Activated CD4-positive, alpha-beta T cell treated with anti-CD3 and anti-CD28 coated beads, Interleukin-2, amount 10 ng/mL, durations not matched to agents 24 days and 14 days (primary cell): ENCODE measurements at regions not wholly inside any gene's neighbourhood (a gene's known extent, or its start where the extent isn't known, plus 50 kb on each side); places are given as distances from the start of the nearest gene placed in this dataset.

ENCODE experiments used
- DNase-seq: peaks from one replicate; pipeline ENCODE4 v3.0.0; 2022
- H3K27ac Mint-ChIP-seq: one replicate; pipeline ENCODE4 v1.8.0; 2022; ENCODE audit warnings: mild to moderate bottlenecking, mixed read lengths
- H3K27me3 Mint-ChIP-seq: one replicate; pipeline ENCODE4 v1.8.0; 2022; ENCODE audit warnings: mixed read lengths
- H3K36me3 Mint-ChIP-seq: one replicate; pipeline ENCODE4 v1.8.0; 2022; ENCODE audit warnings: low read depth, mild to moderate bottlenecking, mixed read lengths
- H3K4me1 Mint-ChIP-seq: one replicate; pipeline ENCODE4 v1.8.0; 2021; ENCODE audit warnings: mixed read lengths
- H3K4me3 Mint-ChIP-seq: one replicate; pipeline ENCODE4 v1.8.0; 2022; ENCODE audit warnings: mild to moderate bottlenecking, moderate library complexity, mixed read lengths
- H3K9me3 Mint-ChIP-seq: one replicate; pipeline ENCODE4 v1.8.0; 2021; ENCODE audit warnings: mixed read lengths
- intact Hi-C: fragments of 100-400 bp; cut with micrococcal nuclease; formaldehyde crosslinking; loops from one replicate; pipeline ENCODE4 v1.15.1; 2023

DNA sequence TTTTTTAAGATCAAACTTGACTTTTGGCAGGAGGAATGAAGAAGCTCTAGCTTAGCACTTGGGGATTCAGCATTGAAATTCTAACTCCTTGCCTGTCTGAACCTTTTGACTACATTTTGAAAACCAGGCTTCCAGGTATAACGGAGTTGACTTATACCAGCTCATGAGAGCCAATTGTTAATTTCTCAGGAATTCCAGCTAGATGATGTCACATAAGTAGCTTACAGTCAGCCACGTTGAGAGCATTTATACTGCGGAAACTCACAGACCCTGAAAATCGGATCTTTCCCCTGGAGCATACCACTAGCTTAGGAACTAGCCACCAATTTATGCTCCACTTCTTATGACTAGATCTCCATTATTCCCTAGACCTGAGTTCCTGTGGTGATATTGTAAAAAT, 321.4 kb upstream of the DPH6 start:
- H3K27ac Mint-ChIP-seq: no peak overlapping the region
- no peak overlapping the region for H3K4me3 Mint-ChIP-seq
- no peak for DNase-seq
- no peaks in the 10 kb centered on the region for H3K36me3 Mint-ChIP-seq
- intact Hi-C loops: no loop called here
- no peaks in the 10 kb centered on the region for H3K27me3 Mint-ChIP-seq
- H3K4me1 Mint-ChIP-seq: no peaks in the 10 kb centered on the region
- H3K9me3 Mint-ChIP-seq: no peaks in the 10 kb centered on the region

DNA sequence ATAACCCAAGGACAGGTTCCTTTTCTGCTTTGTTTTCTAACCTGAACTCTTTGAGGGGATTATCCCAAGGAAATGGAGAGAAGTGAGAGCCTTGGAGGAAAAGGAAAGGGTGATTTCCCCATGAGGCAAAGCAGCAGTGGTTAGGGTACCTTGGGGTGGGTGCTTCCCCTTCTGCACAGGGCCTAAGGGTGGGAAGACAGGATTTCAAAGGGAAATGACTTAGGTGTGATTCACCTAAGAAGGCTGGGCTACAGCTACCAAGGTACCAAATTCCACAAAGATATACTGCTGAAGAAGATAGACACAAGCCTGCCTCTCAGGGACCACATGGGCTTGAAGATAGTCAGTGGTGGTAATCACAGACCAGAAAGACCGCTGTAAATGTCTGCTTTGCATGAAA, 325.3 kb upstream of the DPH6 start:
- Mint-ChIP-seq H3K27me3 (no peaks in the 10 kb centered on the region), H3K4me3 (no peak overlapping the region), H3K4me1 (no peaks in the 10 kb centered on the region), H3K27ac (no peak overlapping the region), H3K36me3 (no peaks in the 10 kb centered on the region), H3K9me3 (no peaks in the 10 kb centered on the region)
- no peak for DNase-seq
- intact Hi-C loops: no loop called here

DNA sequence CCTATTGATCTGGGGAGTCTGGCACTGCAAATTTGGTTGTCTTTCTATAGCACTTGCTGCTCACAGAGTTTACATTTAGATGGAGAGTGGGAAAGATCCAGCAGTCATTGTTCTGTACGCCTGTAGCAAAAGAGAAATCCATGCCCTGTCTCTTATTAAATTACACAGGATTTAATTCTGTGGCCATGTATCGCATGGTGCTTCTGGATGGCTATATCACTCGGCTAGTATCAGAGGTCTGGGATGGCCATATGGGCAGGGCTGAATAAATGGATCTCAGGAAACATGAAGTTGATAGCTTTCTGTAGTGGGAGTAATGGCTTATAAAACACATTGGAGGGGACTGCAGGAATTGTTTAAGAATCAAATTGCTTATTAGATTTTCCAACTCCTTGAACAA, 325.8 kb upstream of the DPH6 start:
- no peaks in the 10 kb centered on the region for H3K36me3 Mint-ChIP-seq
- no peaks in the 10 kb centered on the region for H3K27me3 Mint-ChIP-seq
- DNase-seq: no peak
- H3K9me3 Mint-ChIP-seq: no peaks in the 10 kb centered on the region
- H3K4me1 Mint-ChIP-seq: no peaks in the 10 kb centered on the region
- H3K27ac Mint-ChIP-seq: no peak overlapping the region
- no peak overlapping the region for H3K4me3 Mint-ChIP-seq
- intact Hi-C loops: no loop called here

DNA sequence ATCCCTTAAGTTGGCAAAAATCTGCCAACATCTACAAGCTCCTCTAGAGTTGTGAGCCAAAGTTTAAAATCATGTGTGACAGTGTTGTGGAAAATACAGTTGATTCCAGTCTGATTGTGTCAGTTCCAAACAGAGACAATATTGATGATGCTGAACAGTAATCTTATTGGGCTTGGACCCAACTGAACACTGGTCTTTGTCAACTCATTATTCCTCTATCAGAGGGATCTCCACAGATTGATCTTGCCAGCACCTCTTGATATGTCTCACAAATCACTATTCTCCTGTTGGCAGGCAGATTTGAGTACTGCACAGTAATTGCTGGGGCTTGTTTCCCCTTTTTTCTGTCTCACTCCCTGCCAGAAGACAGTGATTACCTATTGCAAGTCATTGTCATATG, 326.6 kb upstream of the DPH6 start:
- Mint-ChIP-seq H3K4me3 (no peak overlapping the region), H3K4me1 (no peaks in the 10 kb centered on the region), H3K36me3 (no peaks in the 10 kb centered on the region), H3K9me3 (no peaks in the 10 kb centered on the region), H3K27ac (no peak overlapping the region), H3K27me3 (no peaks in the 10 kb centered on the region)
- intact Hi-C loops: no loop called here
- DNase-seq: no peak

DNA sequence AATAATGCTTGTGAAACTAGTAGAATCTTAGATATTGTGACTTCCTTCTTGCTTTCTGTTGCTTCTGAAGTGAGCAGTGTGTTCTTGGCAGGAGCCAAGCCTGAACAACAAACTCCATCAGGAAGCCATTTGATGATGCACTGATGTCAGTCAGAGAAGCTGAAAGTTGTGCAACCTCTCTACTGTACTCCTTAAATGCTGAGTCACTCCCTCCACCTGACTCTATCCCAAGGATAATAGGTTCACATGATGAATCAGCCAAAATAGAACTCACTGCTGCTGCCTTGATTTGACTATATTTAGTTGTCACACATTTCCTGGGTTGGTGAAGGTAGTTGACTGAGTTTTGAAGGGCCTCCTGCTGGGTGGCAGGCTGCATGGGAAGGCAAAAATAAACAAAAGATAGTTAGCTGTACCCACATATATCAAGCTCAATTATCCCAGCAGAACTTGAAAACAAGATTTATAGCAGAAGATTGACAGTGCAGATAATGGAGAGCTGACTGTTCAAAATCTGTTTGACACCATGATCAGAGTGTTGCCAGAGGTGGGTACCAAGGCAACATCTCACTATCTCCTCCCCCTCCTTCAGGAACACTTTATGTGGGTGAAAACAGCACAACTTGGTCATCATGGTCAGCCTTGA, 328.4 kb upstream of the DPH6 start:
- DNase-seq: no peak
- H3K27me3 Mint-ChIP-seq: no peaks in the 10 kb centered on the region
- no peaks in the 10 kb centered on the region for H3K36me3 Mint-ChIP-seq
- H3K4me3 Mint-ChIP-seq: no peak overlapping the region
- H3K9me3 Mint-ChIP-seq: peaks cover 3% of the 10 kb centered on the region
- intact Hi-C loops: no loop called here
- H3K4me1 Mint-ChIP-seq: no peaks in the 10 kb centered on the region
- H3K27ac Mint-ChIP-seq: no peak overlapping the region

DNA sequence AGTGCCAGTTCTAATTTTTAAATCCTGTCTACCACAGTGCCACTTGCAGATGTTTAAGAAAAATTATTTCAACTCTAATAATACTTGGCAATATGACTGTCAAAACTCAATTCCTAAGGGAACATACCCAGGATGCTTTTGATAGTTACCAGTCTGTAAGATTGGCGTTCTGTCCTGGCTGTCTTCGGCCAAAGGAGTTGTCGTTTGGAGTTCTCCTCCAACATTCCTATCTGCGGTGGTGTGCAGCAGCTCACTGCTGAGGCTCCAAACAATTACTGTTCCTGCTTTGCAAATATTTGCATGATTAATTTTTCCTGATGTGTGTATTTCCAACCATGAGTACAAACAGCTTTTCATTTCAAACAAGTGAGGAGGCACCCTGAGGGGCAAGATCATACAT, 330.8 kb upstream of the DPH6 start:
- H3K36me3 Mint-ChIP-seq: no peaks in the 10 kb centered on the region
- intact Hi-C loops: no loop called here
- no peaks in the 10 kb centered on the region for H3K4me1 Mint-ChIP-seq
- no peak overlapping the region for H3K27ac Mint-ChIP-seq
- H3K27me3 Mint-ChIP-seq: no peaks in the 10 kb centered on the region
- H3K9me3 Mint-ChIP-seq: peaks cover 3% of the 10 kb centered on the region
- DNase-seq: no peak
- no peak overlapping the region for H3K4me3 Mint-ChIP-seq

DNA sequence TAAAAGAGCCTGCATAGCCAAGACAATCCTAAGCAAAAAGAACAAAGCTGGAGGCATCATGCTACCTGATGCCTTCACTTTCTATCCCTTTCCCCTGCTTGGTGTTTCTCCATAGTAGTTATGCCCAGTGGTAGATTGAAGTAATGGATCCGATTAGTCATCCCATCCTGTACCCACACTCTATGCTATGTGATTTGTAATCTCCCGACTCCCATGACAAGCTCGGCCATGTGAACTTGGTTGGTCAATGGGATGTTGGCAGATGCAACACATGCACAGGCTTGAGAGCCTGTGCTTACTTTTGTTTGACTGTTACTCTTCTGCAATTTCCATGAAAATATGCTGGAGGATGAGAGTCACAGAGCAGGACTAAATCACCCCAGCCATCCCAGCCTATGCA, 334.9 kb upstream of the DPH6 start:
- H3K9me3 Mint-ChIP-seq: peaks cover 3% of the 10 kb centered on the region
- H3K27me3 Mint-ChIP-seq: no peaks in the 10 kb centered on the region
- no peak for DNase-seq
- intact Hi-C loops: no loop called here
- no peaks in the 10 kb centered on the region for H3K36me3 Mint-ChIP-seq
- H3K27ac Mint-ChIP-seq: no peak overlapping the region
- H3K4me3 Mint-ChIP-seq: no peak overlapping the region
- H3K4me1 Mint-ChIP-seq: no peaks in the 10 kb centered on the region

DNA sequence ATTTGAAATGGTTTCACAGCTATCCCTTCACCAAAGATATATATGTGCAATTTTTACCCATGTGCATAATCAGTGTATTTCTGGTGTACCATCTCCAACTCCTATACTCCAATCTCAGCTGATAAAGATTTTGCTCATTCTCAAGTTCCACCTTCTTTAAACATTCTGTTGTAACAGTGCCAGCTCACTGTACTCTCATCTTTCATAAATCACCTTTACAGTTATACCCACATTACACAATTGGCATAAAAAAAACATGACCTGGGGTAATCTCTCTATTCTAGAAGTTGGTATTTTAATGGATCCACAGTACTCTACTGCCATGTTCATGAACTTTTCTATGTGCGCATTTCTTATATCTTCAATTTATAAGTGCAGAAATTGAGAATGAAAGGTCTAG, 339.9 kb upstream of the DPH6 start:
- intact Hi-C loops: no loop called here

DNA sequence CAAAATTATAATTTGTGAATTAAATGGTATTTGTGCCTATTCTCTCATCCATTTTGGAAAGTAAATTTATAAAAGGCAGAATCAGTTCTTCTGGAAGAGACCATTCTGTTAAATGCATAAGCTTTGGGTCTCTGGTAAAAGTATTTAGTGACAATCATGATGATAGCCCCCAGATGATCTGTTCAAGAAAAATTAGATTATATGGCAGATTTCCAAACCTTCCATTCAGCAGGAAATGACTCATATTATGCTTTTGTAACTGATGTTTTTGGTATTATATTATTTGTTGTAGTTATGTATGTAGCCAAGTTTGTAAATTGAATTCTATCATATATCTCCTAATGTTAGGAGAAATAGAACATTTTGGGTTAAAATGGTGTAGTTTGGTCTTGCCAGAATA, 340.8 kb upstream of the DPH6 start:
- intact Hi-C loops: no loop called here
- Mint-ChIP-seq H3K4me3 (no peak overlapping the region), H3K36me3 (no peaks in the 10 kb centered on the region), H3K4me1 (no peaks in the 10 kb centered on the region), H3K9me3 (no peaks in the 10 kb centered on the region), H3K27ac (no peak overlapping the region), H3K27me3 (no peaks in the 10 kb centered on the region)
- no peak for DNase-seq

More for the DNA sequence above, 339.9 kb upstream of the DPH6 start:
- H3K9me3 Mint-ChIP-seq: no peaks in the 10 kb centered on the region
- no peak overlapping the region for H3K4me3 Mint-ChIP-seq
- no peak overlapping the region for H3K27ac Mint-ChIP-seq
- no peaks in the 10 kb centered on the region for H3K36me3 Mint-ChIP-seq
- H3K27me3 Mint-ChIP-seq: no peaks in the 10 kb centered on the region
- DNase-seq: no peak
- no peaks in the 10 kb centered on the region for H3K4me1 Mint-ChIP-seq

DNA sequence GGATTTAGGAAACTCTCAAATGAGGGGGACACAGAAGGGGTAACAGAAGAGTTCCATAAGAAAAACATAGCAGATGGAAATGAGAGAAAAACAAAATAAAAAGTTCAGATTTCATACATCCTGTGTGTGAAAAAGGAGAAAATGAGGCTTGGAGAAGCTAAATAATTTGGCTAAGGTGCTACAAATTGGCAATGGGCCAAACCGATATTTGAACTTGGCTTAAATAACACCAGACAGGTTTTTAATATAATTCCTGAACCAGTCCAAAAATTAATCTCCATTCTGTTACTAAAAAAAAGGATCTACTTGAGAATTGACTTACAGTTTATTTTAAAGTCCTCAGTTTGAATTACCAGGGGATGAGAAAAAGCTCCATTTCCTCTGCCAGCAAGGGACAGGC, 342.9 kb upstream of the DPH6 start:
- Mint-ChIP-seq H3K4me3 (no peak overlapping the region), H3K27me3 (no peaks in the 10 kb centered on the region), H3K36me3 (no peaks in the 10 kb centered on the region), H3K4me1 (no peaks in the 10 kb centered on the region), H3K27ac (no peak overlapping the region), H3K9me3 (no peaks in the 10 kb centered on the region)
- intact Hi-C loops: no loop called here
- DNase-seq: no peak

DNA sequence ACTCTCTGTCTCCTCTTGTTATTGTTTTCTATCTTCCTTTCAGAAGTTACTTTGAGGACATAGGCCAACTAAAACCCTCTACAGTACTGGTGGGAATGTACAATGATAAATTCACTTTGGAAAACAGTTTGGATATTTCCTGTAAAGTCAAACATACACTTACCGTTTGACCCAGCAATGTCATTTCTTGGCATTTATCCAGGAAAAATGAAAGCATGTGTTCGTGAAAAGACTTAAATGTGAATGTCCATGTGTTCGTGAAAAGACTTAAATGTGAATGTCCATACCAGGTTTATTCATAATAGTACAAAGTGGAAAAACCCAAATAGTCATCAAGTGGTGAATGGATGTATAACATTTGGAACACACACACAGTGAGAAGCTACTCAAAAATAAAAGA, 361.5 kb upstream of the DPH6 start:
- Mint-ChIP-seq H3K4me1 (no peaks in the 10 kb centered on the region), H3K27me3 (no peaks in the 10 kb centered on the region), H3K27ac (no peak overlapping the region), H3K4me3 (no peak overlapping the region), H3K36me3 (no peaks in the 10 kb centered on the region), H3K9me3 (peaks cover 3% of the 10 kb centered on the region)
- intact Hi-C loops: no loop called here
- no peak for DNase-seq

DNA sequence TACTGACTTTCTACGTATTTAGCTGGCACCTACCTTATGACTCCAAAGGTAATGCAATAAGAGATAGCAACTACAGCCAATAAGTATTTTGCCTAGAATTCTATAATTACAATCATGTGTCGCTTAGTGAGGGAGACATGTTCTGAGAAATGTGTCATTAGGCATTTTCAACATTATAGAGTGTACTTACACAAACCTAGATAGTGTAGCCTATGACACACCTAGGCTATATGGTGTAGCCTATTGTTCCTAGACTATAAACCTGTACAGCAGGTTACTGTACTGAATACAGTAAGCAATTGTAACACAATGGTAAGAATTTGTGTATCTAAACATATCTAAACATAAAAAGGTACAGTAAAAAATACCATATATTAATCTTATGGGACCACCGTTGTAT, 363.4 kb upstream of the DPH6 start:
- no peak overlapping the region for H3K27ac Mint-ChIP-seq
- H3K4me3 Mint-ChIP-seq: no peak overlapping the region
- no peak for DNase-seq
- H3K9me3 Mint-ChIP-seq: peaks cover 3% of the 10 kb centered on the region
- no peaks in the 10 kb centered on the region for H3K36me3 Mint-ChIP-seq
- no peaks in the 10 kb centered on the region for H3K27me3 Mint-ChIP-seq
- no peaks in the 10 kb centered on the region for H3K4me1 Mint-ChIP-seq
- intact Hi-C loops: no loop called here

DNA sequence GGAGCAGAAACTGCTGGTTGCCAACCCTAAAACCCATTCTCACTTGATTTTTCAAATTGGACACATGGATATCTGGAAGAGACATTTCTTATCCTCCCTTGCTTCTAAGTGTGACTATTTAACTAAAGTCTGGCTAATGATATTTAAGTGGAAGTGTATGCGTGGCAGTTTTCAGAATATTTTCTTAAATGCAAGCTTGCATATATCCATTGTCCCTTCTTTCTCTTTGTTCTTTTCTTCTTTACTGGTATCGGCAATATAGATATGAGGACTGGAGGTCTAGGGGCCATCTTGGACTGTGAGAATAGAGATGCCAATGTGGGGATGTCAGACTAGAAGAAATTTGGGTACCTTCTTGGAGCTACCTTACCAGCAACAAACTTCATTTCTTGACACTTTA, 364.3 kb upstream of the DPH6 start:
- intact Hi-C loops: no loop called here
- H3K36me3 Mint-ChIP-seq: no peaks in the 10 kb centered on the region
- H3K4me1 Mint-ChIP-seq: no peaks in the 10 kb centered on the region
- no peak for DNase-seq
- H3K27me3 Mint-ChIP-seq: no peaks in the 10 kb centered on the region
- peaks cover 3% of the 10 kb centered on the region for H3K9me3 Mint-ChIP-seq
- H3K4me3 Mint-ChIP-seq: no peak overlapping the region
- H3K27ac Mint-ChIP-seq: no peak overlapping the region

DNA sequence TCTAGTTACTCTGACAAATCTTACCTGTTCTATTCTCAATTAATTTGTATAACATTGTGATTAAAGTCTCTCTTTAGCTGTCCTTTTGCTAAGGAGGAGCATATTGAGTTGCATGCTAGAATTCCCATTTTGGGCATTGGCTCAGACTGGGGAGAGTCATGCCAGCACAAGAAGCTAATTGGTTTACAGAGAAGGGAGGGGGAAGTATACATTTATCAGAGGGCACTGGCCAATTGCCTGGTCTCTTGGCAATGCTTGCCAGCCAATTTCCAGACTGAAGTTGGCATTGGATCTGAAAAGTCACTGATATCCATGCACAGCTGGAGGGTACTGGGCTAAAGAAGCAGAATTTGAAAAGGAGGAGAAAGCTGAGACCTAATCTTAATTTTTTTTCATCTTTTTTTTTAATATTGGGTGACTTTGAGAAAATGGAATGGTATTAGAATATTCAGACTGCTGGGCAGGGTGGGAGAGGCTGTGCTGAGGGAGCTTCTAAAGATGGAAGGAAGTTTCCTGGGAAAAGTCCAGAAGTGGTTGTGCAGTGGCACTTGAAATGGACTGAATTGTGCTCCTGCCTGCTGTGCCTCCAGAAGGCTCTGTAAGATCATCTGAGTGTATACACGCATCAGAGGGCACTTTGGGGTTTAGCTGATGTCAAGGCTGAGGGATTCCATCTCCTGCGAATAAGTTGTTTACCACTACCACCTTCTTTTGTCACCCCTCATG, 365.2 kb upstream of the DPH6 start:
- intact Hi-C loops: no loop called here
- H3K4me1 Mint-ChIP-seq: no peaks in the 10 kb centered on the region
- H3K9me3 Mint-ChIP-seq: peaks cover 3% of the 10 kb centered on the region
- no peak overlapping the region for H3K4me3 Mint-ChIP-seq
- no peaks in the 10 kb centered on the region for H3K36me3 Mint-ChIP-seq
- no peaks in the 10 kb centered on the region for H3K27me3 Mint-ChIP-seq
- H3K27ac Mint-ChIP-seq: no peak overlapping the region
- DNase-seq: no peak

DNA sequence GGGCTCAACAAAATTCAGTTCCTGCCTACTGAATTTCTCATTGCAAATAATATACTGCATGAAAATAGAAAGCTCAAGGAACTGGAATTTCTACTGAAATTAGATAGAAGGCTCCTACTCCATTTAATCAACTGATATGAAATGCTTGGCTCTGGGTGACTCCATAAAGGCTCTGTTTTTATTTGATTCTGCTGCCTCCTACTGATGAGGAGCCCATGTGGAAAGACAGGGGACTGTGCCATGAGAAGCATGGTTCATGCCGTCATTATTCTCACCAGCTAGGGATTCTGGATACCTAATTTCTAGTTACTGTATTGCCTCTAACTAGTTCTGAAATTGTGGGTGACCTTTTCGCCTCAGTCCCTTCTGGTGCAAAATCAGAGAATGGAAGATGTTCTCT, 366.2 kb upstream of the DPH6 start:
- Mint-ChIP-seq H3K27ac (no peak overlapping the region), H3K27me3 (no peaks in the 10 kb centered on the region), H3K4me1 (no peaks in the 10 kb centered on the region), H3K9me3 (peaks cover 3% of the 10 kb centered on the region), H3K4me3 (no peak overlapping the region), H3K36me3 (no peaks in the 10 kb centered on the region)
- no peak for DNase-seq
- intact Hi-C loops: no loop called here
